GM13976 (cell line): ENCODE measurements at regions not wholly inside any gene's neighbourhood (a gene's known extent, or its start where the extent isn't known, plus 50 kb on each side); places are given as distances from the start of the nearest gene placed in this dataset.
A peak's percentile ranks its signal among the peaks of the same experiment; 100 is the strongest.

Experiments used
- DNase-seq: peaks from one replicate; pipeline ENCODE4 v3.0.0; 2012; ENCODE audit warnings: low spot score
- CTCF ChIP-seq: IDR thresholded peaks from 2 replicates; pipeline ENCODE4 v1.5.1; 2012; ENCODE audit warnings: borderline replicate concordance, mild to moderate bottlenecking; ENCODE audit not compliant: insufficient read depth; ENCODE audit errors: extremely low read depth, missing control alignments, control extremely low read depth
- in situ Hi-C: fragments of 300-500 bp; cut with MboI; formaldehyde crosslinking; loops from one replicate; pipeline ENCODE4 v1.12.0; 2022; ENCODE audit warnings: low sequenced_read_pairs, mixed read lengths, inconsistent platforms; ENCODE audit not compliant: unreplicated experiment

- DNase-seq = no peak
- in situ Hi-C loops = no loop called here
- TF ChIP-seq CTCF = no peak
Measured at GRCh38 chr10:90149563-90149962, 448.2 kb downstream of the KIF20B start.

GRCh38 chr10:90162271-90162853, 461.0 kb downstream of the KIF20B start:
- DNase-seq = no peak
- in situ Hi-C loops = no loop called here
- TF ChIP-seq CTCF = no peak

GRCh38 chr10:90167174-90168064, 466.0 kb downstream of the KIF20B start:
- TF ChIP-seq CTCF = no peak
- in situ Hi-C loops = no loop called here
- peak; percentile 22 for DNase-seq

GRCh38 chr10:90168244-90168643, 466.9 kb downstream of the KIF20B start:
- in situ Hi-C loops = no loop called here
- no peak for TF ChIP-seq CTCF
- DNase-seq = no peak

GRCh38 chr10:90171014-90171722, 469.8 kb downstream of the KIF20B start:
- TF ChIP-seq CTCF = no peak
- in situ Hi-C loops = no loop called here
- DNase-seq = no peak

- in situ Hi-C loops = no loop called here
- no peak for DNase-seq
- TF ChIP-seq CTCF = no peak
Measured at GRCh38 chr10:90174531-90174930, 473.1 kb downstream of the KIF20B start.
